Osteocyte (in vitro differentiated cells): ENCODE measurements at regions not wholly inside any gene's neighbourhood (a gene's known extent, or its start where the extent isn't known, plus 50 kb on each side); places are given as distances from the start of the nearest gene placed in this dataset.

Experiments
- DNase-seq: peaks from one replicate; pipeline ENCODE4 v3.0.0; 2021; ENCODE audit warnings: mixed read lengths; ENCODE audit not compliant: unreplicated experiment; ENCODE audit errors: extremely low spot score
- H3K27ac Mint-ChIP-seq: one replicate; pipeline ENCODE4 v1.8.0; 2021; ENCODE audit warnings: mild to moderate bottlenecking, mixed read lengths; ENCODE audit not compliant: unreplicated experiment
- H3K27me3 Mint-ChIP-seq: one replicate; pipeline ENCODE4 v1.8.0; 2021; ENCODE audit warnings: mixed read lengths; ENCODE audit not compliant: unreplicated experiment
- H3K36me3 Mint-ChIP-seq: one replicate; pipeline ENCODE4 v1.8.0; 2021; ENCODE audit warnings: mixed read lengths; ENCODE audit not compliant: unreplicated experiment
- H3K4me1 Mint-ChIP-seq: one replicate; pipeline ENCODE4 v1.8.0; 2021; ENCODE audit warnings: mixed read lengths; ENCODE audit not compliant: unreplicated experiment
- H3K4me3 Mint-ChIP-seq: one replicate; pipeline ENCODE4 v1.8.0; 2021; ENCODE audit warnings: mild to moderate bottlenecking, moderate library complexity, mixed read lengths; ENCODE audit not compliant: unreplicated experiment
- H3K9me3 Mint-ChIP-seq: one replicate; pipeline ENCODE4 v1.8.0; 2021; ENCODE audit warnings: mixed read lengths; ENCODE audit not compliant: unreplicated experiment
- TF ChIP-seq, protein P1 (sequence below): fragments of 200-600 bp; sonication (generic); IDR thresholded peaks from 2 replicates; pipeline ENCODE4 v1.5.0; 2021; ENCODE audit warnings: antibody characterized with exemption, mild to moderate bottlenecking, moderate library complexity

GRCh38 chr1:195550071-195550862 lies 1058.0 kb downstream of the KCNT2 start:
- no peak for DNase-seq
- Mint-ChIP-seq H3K4me3 (no peak overlapping the region), H3K36me3 (no peaks in the 10 kb centered on the region), H3K9me3 (no peaks in the 10 kb centered on the region), H3K27ac (no peak overlapping the region), H3K27me3 (no peaks in the 10 kb centered on the region), H3K4me1 (no peaks in the 10 kb centered on the region)
- TF ChIP-seq, protein P1, sequence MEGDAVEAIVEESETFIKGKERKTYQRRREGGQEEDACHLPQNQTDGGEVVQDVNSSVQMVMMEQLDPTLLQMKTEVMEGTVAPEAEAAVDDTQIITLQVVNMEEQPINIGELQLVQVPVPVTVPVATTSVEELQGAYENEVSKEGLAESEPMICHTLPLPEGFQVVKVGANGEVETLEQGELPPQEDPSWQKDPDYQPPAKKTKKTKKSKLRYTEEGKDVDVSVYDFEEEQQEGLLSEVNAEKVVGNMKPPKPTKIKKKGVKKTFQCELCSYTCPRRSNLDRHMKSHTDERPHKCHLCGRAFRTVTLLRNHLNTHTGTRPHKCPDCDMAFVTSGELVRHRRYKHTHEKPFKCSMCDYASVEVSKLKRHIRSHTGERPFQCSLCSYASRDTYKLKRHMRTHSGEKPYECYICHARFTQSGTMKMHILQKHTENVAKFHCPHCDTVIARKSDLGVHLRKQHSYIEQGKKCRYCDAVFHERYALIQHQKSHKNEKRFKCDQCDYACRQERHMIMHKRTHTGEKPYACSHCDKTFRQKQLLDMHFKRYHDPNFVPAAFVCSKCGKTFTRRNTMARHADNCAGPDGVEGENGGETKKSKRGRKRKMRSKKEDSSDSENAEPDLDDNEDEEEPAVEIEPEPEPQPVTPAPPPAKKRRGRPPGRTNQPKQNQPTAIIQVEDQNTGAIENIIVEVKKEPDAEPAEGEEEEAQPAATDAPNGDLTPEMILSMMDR: no peak

DNA sequence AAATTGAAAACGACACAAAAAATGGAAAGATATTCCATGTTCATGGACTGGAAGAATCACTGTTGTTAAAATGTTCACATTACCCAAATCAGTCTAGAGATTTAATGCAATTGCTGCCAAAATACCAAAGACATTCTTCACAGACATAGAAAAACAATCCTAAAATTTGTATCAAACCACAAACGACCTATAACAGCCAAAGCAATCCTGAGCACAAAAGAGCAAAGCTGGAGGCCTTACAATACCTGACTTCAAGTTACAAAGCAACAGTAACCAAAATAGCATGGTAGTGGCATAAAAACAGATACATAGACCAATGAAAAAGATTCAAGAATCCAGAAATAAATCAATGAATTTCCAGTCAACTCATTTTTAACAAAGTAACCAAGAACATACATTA lies 1077.3 kb downstream of the KCNT2 start:
- H3K4me1 Mint-ChIP-seq: peaks cover 24% of the 10 kb centered on the region

GRCh38 chr1:195529881-195530280 lies 1078.4 kb downstream of the KCNT2 start:
- TF ChIP-seq, protein P1: no peak
- peaks cover 15% of the 10 kb centered on the region for H3K9me3 Mint-ChIP-seq

More for the DNA sequence above, 1077.3 kb downstream of the KCNT2 start:
- Mint-ChIP-seq H3K9me3 (peaks cover 15% of the 10 kb centered on the region), H3K4me3 (no peak overlapping the region), H3K36me3 (peaks cover 2% of the 10 kb centered on the region), H3K27me3 (no peaks in the 10 kb centered on the region), H3K27ac (peak overlapping the region; percentile 53)
- no peak for DNase-seq
- TF ChIP-seq, protein P1: no peak

DNA sequence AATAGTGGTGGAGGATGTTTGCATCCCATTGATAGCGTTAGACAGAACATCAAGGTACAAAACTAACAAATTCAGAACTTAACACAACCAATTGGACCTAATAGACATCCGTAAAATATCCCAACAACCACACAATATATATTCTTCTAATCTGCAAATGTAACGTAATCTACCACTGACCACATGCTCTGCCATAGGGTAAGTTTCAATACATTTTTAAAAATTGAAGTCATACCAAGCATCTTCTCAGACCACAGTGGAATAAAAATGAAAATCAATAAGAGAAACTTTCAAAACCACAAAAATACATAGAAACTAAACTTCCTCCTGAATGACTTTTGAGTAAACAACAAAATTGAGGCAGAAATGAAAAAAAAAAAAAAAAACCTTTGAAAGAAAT lies 1087.5 kb downstream of the KCNT2 start:
- Mint-ChIP-seq H3K9me3 (peaks cover 19% of the 10 kb centered on the region), H3K4me1 (no peaks in the 10 kb centered on the region), H3K27ac (no peak overlapping the region), H3K36me3 (no peaks in the 10 kb centered on the region), H3K27me3 (no peaks in the 10 kb centered on the region), H3K4me3 (no peak overlapping the region)
- DNase-seq: no peak
- TF ChIP-seq, protein P1: no peak

More at GRCh38 chr1:195529881-195530280, 1078.4 kb downstream of the KCNT2 start:
- no peaks in the 10 kb centered on the region for H3K27me3 Mint-ChIP-seq
- H3K27ac Mint-ChIP-seq: no peak overlapping the region
- H3K4me1 Mint-ChIP-seq: peaks cover 24% of the 10 kb centered on the region
- H3K4me3 Mint-ChIP-seq: no peak overlapping the region
- H3K36me3 Mint-ChIP-seq: peaks cover 2% of the 10 kb centered on the region
- DNase-seq: no peak

- Mint-ChIP-seq H3K36me3 (no peaks in the 10 kb centered on the region), H3K4me3 (no peak overlapping the region), H3K27me3 (no peaks in the 10 kb centered on the region), H3K9me3 (no peaks in the 10 kb centered on the region), H3K27ac (no peak overlapping the region), H3K4me1 (no peaks in the 10 kb centered on the region)
- TF ChIP-seq, protein P1: no peak
- DNase-seq: no peak
Observed at GRCh38 chr1:195516036-195516435, 1092.2 kb downstream of the KCNT2 start.
